Liver (tissue), 1 donor: ENCODE measurements at regions not wholly inside any gene's neighbourhood (a gene's known extent, or its start where the extent isn't known, plus 50 kb on each side); places are given as distances from the start of the nearest gene placed in this dataset. TPM values are rescaled to one million over a fixed set of nuclear protein-coding genes. Genes with fewer than 3 reads are reported as not detected.

ENCODE experiments used
- small RNA-seq: library from RNA; depleted of rRNA; stranded (forward); fragments of <200 nt; gene quantifications from one replicate; pipeline ENCODE3, GENCODE V24; 2014

Small RNA genes in the stretch of these regions (small RNA-seq; reads per million reads assigned to genes)
- not detected for gene RNU6-1116P
